ENCODE measurements at regions not wholly inside any gene's neighbourhood (a gene's known extent, or its start where the extent isn't known, plus 50 kb on each side); places are given as distances from the start of the nearest gene placed in this dataset.

- TF ChIP-seq EGR1 (IDR thresholded peaks at IDR 0.05): no peak
- TF ChIP-seq TAF1 (IDR thresholded peaks at IDR 0.05; ENCODE audit: low read depth): no peak
- TF ChIP-seq TCF12 (IDR thresholded peaks at IDR 0.05; ENCODE audit: low read depth): no peak
- no peak for TF ChIP-seq REST (IDR thresholded peaks at IDR 0.05; ENCODE audit: low read depth)
- no peak for TF ChIP-seq EP300 (IDR thresholded peaks at IDR 0.05; ENCODE audit: borderline replicate concordance)
- no peak for TF ChIP-seq MAX (IDR thresholded peaks at IDR 0.05)
- TF ChIP-seq YY1 (IDR thresholded peaks at IDR 0.05; ENCODE audit: low read depth): no peak
- no peak for TF ChIP-seq CREB1 (IDR thresholded peaks at IDR 0.05; ENCODE audit: low read depth)
- no peak for TF ChIP-seq CEBPB (IDR thresholded peaks at IDR 0.05)
Measured at GRCh38 chr18:6605115-6605869, 124.2 kb upstream of the ARHGAP28 start.

Measured in Ishikawa (cell line).